Liver (tissue), 8 donors: ENCODE measurements at regions not wholly inside any gene's neighbourhood (a gene's known extent, or its start where the extent isn't known, plus 50 kb on each side); places are given as distances from the start of the nearest gene placed in this dataset.

ENCODE experiments used
- DNase-seq: peaks from one replicate; pipeline ENCODE4 v3.0.0-alpha.2; 2017; ENCODE audit warnings: low spot score
- H3K27ac ChIP-seq, 2 donors: one replicate each; pipeline ENCODE4 v1.7.0; 2013; ENCODE audit warnings: inconsistent platforms in 2 of 2, low read length in 2 of 2, control low read depth in 1 of 2, low read depth in 1 of 2, mild to moderate bottlenecking in 1 of 2
- H3K27me3 ChIP-seq, 4 donors: one replicate each; pipeline versions ENCODE4 v1.6.1 to v1.7.0; 2013; ENCODE audit warnings: low read length in 3 of 4, inconsistent platforms in 1 of 4, mild to moderate bottlenecking in 1 of 4, moderate library complexity in 1 of 4; ENCODE audit not compliant: control insufficient read depth in 4 of 4, insufficient read depth in 4 of 4
- H3K36me3 ChIP-seq, 4 donors: one replicate each; pipeline versions ENCODE4 v1.6.1 to v1.7.0; 2013; ENCODE audit warnings: low read length in 3 of 4, mild to moderate bottlenecking in 3 of 4, low read depth in 1 of 4, moderate library complexity in 1 of 4; ENCODE audit not compliant: control insufficient read depth in 4 of 4, insufficient read depth in 3 of 4
- H3K4me1 ChIP-seq, 4 donors: one replicate each; pipeline versions ENCODE4 v1.6.1 to v1.7.0; 2013; ENCODE audit warnings: low read length in 3 of 4, mild to moderate bottlenecking in 3 of 4, moderate library complexity in 1 of 4; ENCODE audit not compliant: control insufficient read depth in 4 of 4, insufficient read depth in 4 of 4
- H3K4me3 ChIP-seq, 3 donors: one replicate each; pipeline versions ENCODE4 v1.6.1 to v1.7.0; 2013; ENCODE audit warnings: low read length in 3 of 3, control low read depth in 1 of 3, low read depth in 1 of 3, mild to moderate bottlenecking in 1 of 3
- H3K9ac ChIP-seq, 2 donors: one replicate each; pipeline ENCODE4 v1.7.0; 2013; ENCODE audit warnings: low read length in 2 of 2, mild to moderate bottlenecking in 2 of 2, moderate library complexity in 2 of 2, control low read depth in 1 of 2, low read depth in 1 of 2
- H3K9me3 ChIP-seq, 4 donors: one replicate each; pipeline versions ENCODE4 v1.6.1 to v1.7.0; 2013; ENCODE audit warnings: low read length in 3 of 4; ENCODE audit not compliant: control insufficient read depth in 4 of 4
- ATF3 ChIP-seq: IDR thresholded peaks from 2 replicates; pipeline ENCODE4 v1.6.1; 2016; ENCODE audit warnings: antibody characterized with exemption
- CTCF ChIP-seq: fragments of 150-350 bp; IDR thresholded peaks from 2 replicates; pipeline ENCODE4 v1.5.1; 2017; ENCODE audit warnings: improper control_type of control experiment, low read depth, low read length; ENCODE audit not compliant: missing input control
- EGR1 ChIP-seq, 2 donors: IDR thresholded peaks; 2 replicates each; pipeline ENCODE4 v1.6.1; 2016 to 2018; ENCODE audit warnings: antibody characterized with exemption in 2 of 2, low read depth in 2 of 2
- FOXA1 ChIP-seq: IDR thresholded peaks from 2 replicates; pipeline ENCODE4 v1.6.1; 2016; ENCODE audit warnings: antibody characterized with exemption
- FOXA2 ChIP-seq: IDR thresholded peaks from 2 replicates; pipeline ENCODE4 v1.6.1; 2016; ENCODE audit warnings: antibody characterized with exemption
- GABPA ChIP-seq, 2 donors: IDR thresholded peaks in 1 of 2; conservative IDR thresholded peaks in 1 of 2; 2 replicates each; pipeline ENCODE4 v1.6.1; 2016; ENCODE audit warnings: antibody characterized with exemption in 2 of 2, mild to moderate bottlenecking in 1 of 2, moderate library complexity in 1 of 2
- HNF4A ChIP-seq, 2 donors: conservative IDR thresholded peaks; 2 replicates each; pipeline ENCODE4 v1.6.1; 2016; ENCODE audit warnings: antibody characterized with exemption in 2 of 2, mild to moderate bottlenecking in 2 of 2
- HNF4G ChIP-seq: IDR thresholded peaks from 2 replicates; pipeline ENCODE4 v1.6.1; 2016; ENCODE audit warnings: antibody characterized with exemption
- JUND ChIP-seq, 2 donors: IDR thresholded peaks; 2 replicates each; pipeline ENCODE4 v1.6.1; 2016; ENCODE audit warnings: antibody characterized with exemption in 2 of 2
- MAX ChIP-seq: IDR thresholded peaks from 2 replicates; pipeline ENCODE4 v1.6.1; 2016; ENCODE audit warnings: antibody characterized with exemption
- NR2F2 ChIP-seq: IDR thresholded peaks from 2 replicates; pipeline ENCODE4 v1.6.1; 2016; ENCODE audit warnings: antibody characterized with exemption
- RAD21 ChIP-seq, 2 donors: IDR thresholded peaks; 2 replicates each; pipeline ENCODE4 v1.6.1; 2016; ENCODE audit warnings: antibody characterized with exemption in 2 of 2, mild to moderate bottlenecking in 2 of 2
- REST ChIP-seq: IDR thresholded peaks from 2 replicates; pipeline ENCODE4 v1.6.1; 2016; ENCODE audit warnings: antibody characterized with exemption, mild to moderate bottlenecking
- RXRA ChIP-seq, 2 donors: IDR thresholded peaks; 2 replicates each; pipeline ENCODE4 v1.6.1; 2017 to 2018; ENCODE audit warnings: antibody characterized with exemption in 2 of 2, mild to moderate bottlenecking in 1 of 2
- SP1 ChIP-seq: IDR thresholded peaks from 2 replicates; pipeline ENCODE4 v1.6.1; 2018; ENCODE audit warnings: antibody characterized with exemption, mild to moderate bottlenecking
- TAF1 ChIP-seq: conservative IDR thresholded peaks from 2 replicates; pipeline ENCODE4 v1.6.1; 2016; ENCODE audit warnings: antibody characterized with exemption, mild to moderate bottlenecking
- YY1 ChIP-seq: IDR thresholded peaks from 2 replicates; pipeline ENCODE4 v1.6.1; 2016; ENCODE audit warnings: antibody characterized with exemption, mild to moderate bottlenecking
- ZBTB33 ChIP-seq: IDR thresholded peaks from 2 replicates; pipeline ENCODE4 v1.6.1; 2016; ENCODE audit warnings: antibody characterized with exemption
- WGBS: extraction: QIAGEN DNeasy Blood & Tissue Kit; methylation state at CpG from one replicate; pipeline ENCODE4 v1.1.7; 2013; 5-methylcytosine and 5-hydroxymethylcytosine counted together
- donor health status: healthy.
- donor health status: healthy.
- donor health status: healthy.
- donor health status: healthy.
- donor health status: healthy.

- H3K27ac ChIP-seq, result no peak overlapping the region
- H3K27me3 ChIP-seq, result peaks cover 0 to 4% (median 0%) of the 10 kb centered on the region in 4 donors
- no peaks in the 10 kb centered on the region for H3K9me3 ChIP-seq
- H3K4me1 ChIP-seq, result no peaks in the 10 kb centered on the region
- no peak overlapping the region for H3K4me3 ChIP-seq
- no peak for DNase-seq
- H3K9ac ChIP-seq, result no peak overlapping the region
- no peak for TF ChIP-seq REST
- TF ChIP-seq NR2F2, result no peak
- TF ChIP-seq ATF3, result no peak
- TF ChIP-seq FOXA1, result no peak
- no peak for TF ChIP-seq HNF4G
- no peak for TF ChIP-seq FOXA2
- no peak for TF ChIP-seq CTCF
- no peak for TF ChIP-seq YY1
- TF ChIP-seq SP1, result no peak
- TF ChIP-seq JUND (IDR thresholded peaks at IDR 0.05), result no peak
- no peak for TF ChIP-seq RAD21 (IDR thresholded peaks at IDR 0.05)
- TF ChIP-seq EGR1 (IDR thresholded peaks at IDR 0.05; ENCODE audit: low read depth in 2 of 2), result no peak
- no peak for TF ChIP-seq ZBTB33
- no peak for TF ChIP-seq TAF1
- TF ChIP-seq GABPA (IDR thresholded peaks at IDR 0.05 in 1 of 2, conservative IDR thresholded peaks at IDR 0.05 in 1 of 2), result no peak
- TF ChIP-seq MAX, result no peak
- no peak for TF ChIP-seq RXRA (IDR thresholded peaks at IDR 0.05)
- TF ChIP-seq HNF4A (conservative IDR thresholded peaks at IDR 0.05), result no peak
- WGBS, result 59% methylated on average over 2 of the region's 2 CpGs
- no peaks in the 10 kb centered on the region for H3K36me3 ChIP-seq
Measured at GRCh38 chr16:6891496-6891895, 441.1 kb upstream of the RBFOX1 start.
